Bronchial epithelial cell (primary cell): ENCODE measurements at regions not wholly inside any gene's neighbourhood (a gene's known extent, or its start where the extent isn't known, plus 50 kb on each side); places are given as distances from the start of the nearest gene placed in this dataset.

Experiments used
- DNase-seq: peaks from one replicate; pipeline ENCODE4 v3.0.0-alpha.2; 2010; ENCODE audit warnings: low read depth
- FAIRE-seq: peaks from 2 replicates; lab custom pipeline; 2011; peaks lifted over from hg19 to GRCh38; lab: Jason Lieb, UNC
- H3K27me3 ChIP-seq: 2 replicates; pipeline ENCODE4 v1.5.1; 2011; ENCODE audit warnings: low read length; ENCODE audit not compliant: control insufficient read depth, insufficient read depth
- H3K36me3 ChIP-seq: 2 replicates; pipeline ENCODE4 v1.5.1; 2011; ENCODE audit warnings: low read length; ENCODE audit not compliant: control insufficient read depth, insufficient read depth
- H3K4me3 ChIP-seq: 2 replicates; pipeline ENCODE4 v1.5.1; 2011; ENCODE audit warnings: mild to moderate bottlenecking, low read depth, low read length, control low read depth
- CTCF ChIP-seq: IDR thresholded peaks from 2 replicates; pipeline ENCODE4 v1.5.1; 2011; ENCODE audit warnings: mild to moderate bottlenecking, moderate library complexity, low read length, control low read depth, inconsistent platforms; ENCODE audit not compliant: insufficient read depth, severe bottlenecking

- H3K4me3 ChIP-seq, result no peak overlapping the region
- no peaks in the 10 kb centered on the region for H3K36me3 ChIP-seq
- no peaks in the 10 kb centered on the region for H3K27me3 ChIP-seq
- no peak for DNase-seq
- no peak for TF ChIP-seq CTCF
- FAIRE-seq, result no peak
These were observed 104.8 kb downstream of the TOMM20 start for GRCh38 chr1:235023711-235024439.

- no peak for FAIRE-seq
- H3K36me3 ChIP-seq, result no peaks in the 10 kb centered on the region
These were observed 105.5 kb downstream of the TOMM20 start for GRCh38 chr1:235022981-235023710.

GRCh38 chr1:235022341-235022980, 106.2 kb downstream of the TOMM20 start:
- no peak for TF ChIP-seq CTCF
- DNase-seq, result no peak
- FAIRE-seq, result no peak
- Histone ChIP-seq H3K36me3 (no peaks in the 10 kb centered on the region), H3K4me3 (no peak overlapping the region), H3K27me3 (no peaks in the 10 kb centered on the region)

More at GRCh38 chr1:235022981-235023710, 105.5 kb downstream of the TOMM20 start:
- no peak for DNase-seq
- no peak for TF ChIP-seq CTCF
- Histone ChIP-seq H3K27me3 (no peaks in the 10 kb centered on the region), H3K4me3 (no peak overlapping the region)

- FAIRE-seq (no peak), DNase-seq (no peak)
- H3K36me3 ChIP-seq, result no peaks in the 10 kb centered on the region
- no peak for TF ChIP-seq CTCF
- H3K27me3 ChIP-seq, result no peaks in the 10 kb centered on the region
- H3K4me3 ChIP-seq, result no peak overlapping the region
These were observed 106.8 kb downstream of the TOMM20 start for GRCh38 chr1:235021815-235022214.

- H3K27me3 ChIP-seq, result no peaks in the 10 kb centered on the region
- no peaks in the 10 kb centered on the region for H3K36me3 ChIP-seq
- FAIRE-seq, result no peak
- TF ChIP-seq CTCF, result no peak
- H3K4me3 ChIP-seq, result no peak overlapping the region
- DNase-seq, result no peak
These were observed 107.3 kb downstream of the TOMM20 start for GRCh38 chr1:235021321-235021720.
